Stimulated activated CD8-positive, alpha-beta memory T cell treated with anti-CD3 and anti-CD28 coated beads, Interleukin-2, amount 100 ng/mL, for 48 hours (primary cell): ENCODE measurements at regions not wholly inside any gene's neighbourhood (a gene's known extent, or its start where the extent isn't known, plus 50 kb on each side); places are given as distances from the start of the nearest gene placed in this dataset.
"Not testable (repeated sequence)": the region's sequence is repeated elsewhere in the genome, so short reads cannot be mapped to it uniquely, and the experiment has no call there.

Experiments
- DNase-seq, 2 donors: peaks; one replicate each; pipeline ENCODE4 v3.0.0-alpha.2; 2020; ENCODE audit warnings: low read depth in 2 of 2

GRCh38 chr17:70519300-70519699 lies 350.0 kb downstream of the KCNJ2 start:
- DNase-seq = no peak

DNA sequence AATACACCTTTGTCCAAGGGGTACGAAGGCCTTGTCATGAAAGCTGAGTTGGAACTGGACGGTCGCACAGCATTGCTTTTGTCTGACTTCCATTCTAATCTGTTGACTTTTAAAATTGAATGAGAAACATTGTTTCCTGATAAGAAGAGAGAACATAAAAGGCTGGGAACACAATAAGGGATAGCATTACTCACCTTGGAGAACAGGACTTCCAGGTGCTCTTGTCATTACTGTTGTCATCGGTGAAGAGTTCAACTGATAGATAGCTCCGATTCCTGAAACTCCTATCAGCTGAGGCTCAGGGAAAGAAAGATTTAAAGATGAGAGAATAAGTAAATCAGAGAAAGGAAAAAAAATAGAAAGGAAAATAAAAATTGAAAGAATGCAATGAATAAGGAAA lies 351.1 kb downstream of the KCNJ2 start:
- no peak for DNase-seq

- DNase-seq = no peak
Observed at GRCh38 chr17:70520956-70521355, 351.6 kb downstream of the KCNJ2 start.

- no peak for DNase-seq
Observed at GRCh38 chr17:70521821-70522256, 352.5 kb downstream of the KCNJ2 start.

- no peak for DNase-seq
Observed at GRCh38 chr17:70523426-70523825, 354.1 kb downstream of the KCNJ2 start.

DNA sequence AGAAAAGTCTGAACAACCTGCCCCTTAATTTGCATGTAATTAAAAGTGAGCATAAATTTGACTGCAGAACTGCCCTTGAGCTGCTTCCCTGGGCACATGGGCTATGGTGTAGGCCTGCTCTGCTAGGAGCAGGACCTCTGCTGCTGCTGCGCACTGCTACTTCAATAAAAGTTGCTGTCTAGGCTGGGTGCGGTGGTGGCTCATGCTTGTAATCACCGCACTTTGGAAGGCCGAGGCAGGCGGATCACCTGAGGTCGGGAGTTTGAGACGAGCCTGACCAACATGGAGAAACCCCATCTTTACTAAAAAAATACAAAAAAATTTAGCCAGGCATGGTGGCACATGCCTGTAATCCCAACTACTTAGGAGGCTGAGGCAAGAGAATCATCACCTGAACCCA lies 355.7 kb downstream of the KCNJ2 start:
- not testable (repeated sequence) for DNase-seq

GRCh38 chr17:70525961-70526360 lies 356.6 kb downstream of the KCNJ2 start:
- DNase-seq = no peak

DNA sequence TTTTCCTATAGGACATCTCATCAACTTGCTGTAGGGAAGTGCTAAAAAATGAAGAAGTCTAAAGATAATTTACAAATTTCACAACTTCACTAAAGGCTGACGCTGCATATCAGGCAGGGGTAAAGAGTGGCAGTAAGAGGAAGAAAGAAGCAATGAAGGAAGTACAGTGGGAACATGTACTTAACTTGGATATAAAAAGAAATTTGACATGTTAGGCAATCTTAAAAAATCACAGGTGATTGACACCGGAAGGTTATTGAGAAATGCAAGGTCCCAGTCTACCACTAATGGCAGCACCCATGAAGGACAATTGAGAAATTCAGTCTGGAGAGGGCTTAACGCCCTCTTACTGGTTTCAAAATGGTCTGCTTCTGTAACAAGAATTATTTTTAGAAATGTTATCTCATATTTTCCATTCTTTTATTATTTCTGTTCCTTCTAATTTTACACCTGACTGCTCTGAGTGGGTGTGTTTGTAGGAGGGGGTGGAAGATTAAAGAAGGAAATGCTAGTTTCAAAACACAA lies 358.1 kb downstream of the KCNJ2 start:
- DNase-seq = no peak

DNA sequence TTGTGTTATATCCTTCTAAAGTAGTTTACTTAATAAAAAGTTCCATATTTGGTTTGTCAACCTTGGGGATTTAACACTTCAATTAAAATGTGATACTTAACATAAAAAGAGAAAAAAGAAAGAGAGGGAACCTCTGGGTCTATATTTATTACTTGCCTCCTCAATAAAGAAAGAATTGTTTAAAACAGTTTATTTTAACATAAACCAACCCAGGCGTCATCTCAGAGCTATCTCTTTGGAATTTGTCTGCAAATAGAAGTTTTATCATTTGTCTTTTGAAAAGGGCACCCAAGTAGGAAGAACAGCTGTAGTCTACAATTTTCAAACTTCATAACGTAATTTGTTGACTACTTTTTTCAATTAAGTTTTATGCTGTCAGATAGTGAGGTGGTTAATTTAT lies 364.1 kb downstream of the KCNJ2 start:
- DNase-seq = no peak

- no peak for DNase-seq
Observed at GRCh38 chr17:70535986-70536385, 366.7 kb downstream of the KCNJ2 start.

DNA sequence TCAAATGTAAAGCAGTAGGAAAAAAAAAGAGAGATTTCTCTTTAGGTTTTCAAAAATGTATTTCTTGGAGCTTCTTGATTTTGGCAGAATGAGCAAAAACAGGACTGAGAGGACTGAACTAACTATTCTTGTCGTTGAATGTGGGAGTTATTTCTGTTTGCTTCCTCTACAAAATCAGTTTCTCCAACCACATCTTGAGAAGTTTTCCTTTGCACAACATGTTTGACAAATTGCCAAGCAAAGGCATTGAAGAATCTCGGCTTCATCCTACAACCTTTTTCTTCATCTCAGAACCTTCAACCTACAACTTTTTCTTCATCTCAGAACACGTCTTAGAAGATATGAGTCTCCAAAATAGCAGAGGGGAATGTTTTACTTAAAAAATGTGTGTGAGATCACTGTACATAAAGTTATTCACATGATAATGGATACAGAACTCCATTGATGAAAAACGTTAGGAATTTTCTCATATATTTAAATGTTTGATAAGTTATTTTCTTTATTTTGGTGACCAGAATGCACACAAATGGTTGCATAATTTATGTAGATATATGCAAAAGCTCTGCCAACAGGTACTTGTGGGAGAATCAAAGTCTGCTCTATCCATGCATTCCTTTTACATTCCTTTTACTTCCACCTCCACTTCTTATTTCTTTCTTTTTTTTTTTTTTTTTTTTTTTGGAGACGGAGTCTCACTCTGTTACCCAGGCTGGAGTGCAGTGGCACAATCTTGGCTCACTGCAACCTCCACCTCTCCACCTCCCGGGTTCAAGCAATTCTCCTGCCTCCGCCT lies 370.0 kb downstream of the KCNJ2 start:
- no peak for DNase-seq

GRCh38 chr17:70542876-70543275 lies 373.5 kb downstream of the KCNJ2 start:
- DNase-seq = no peak

DNA sequence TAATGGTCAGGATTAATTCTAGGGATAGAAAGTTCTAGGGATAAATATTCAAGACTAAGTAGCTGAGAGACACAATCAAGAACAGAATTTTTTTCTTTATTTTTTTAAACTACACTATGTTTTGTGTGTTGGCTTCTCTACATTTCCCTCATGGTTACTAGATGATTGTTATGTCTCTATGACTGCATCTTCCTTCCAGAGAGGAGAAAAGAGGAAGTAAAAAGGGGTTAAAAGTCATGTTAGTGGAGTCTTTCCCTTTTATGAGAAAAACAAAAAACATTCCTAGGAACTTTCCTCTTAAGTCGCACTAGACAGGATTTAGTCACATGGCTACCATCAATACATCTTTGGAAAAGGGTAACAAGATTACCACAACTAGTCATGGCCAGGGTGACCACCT lies 375.0 kb downstream of the KCNJ2 start:
- DNase-seq = no peak

- DNase-seq = no peak
Observed at GRCh38 chr17:70552230-70552981, 383.1 kb downstream of the KCNJ2 start.

DNA sequence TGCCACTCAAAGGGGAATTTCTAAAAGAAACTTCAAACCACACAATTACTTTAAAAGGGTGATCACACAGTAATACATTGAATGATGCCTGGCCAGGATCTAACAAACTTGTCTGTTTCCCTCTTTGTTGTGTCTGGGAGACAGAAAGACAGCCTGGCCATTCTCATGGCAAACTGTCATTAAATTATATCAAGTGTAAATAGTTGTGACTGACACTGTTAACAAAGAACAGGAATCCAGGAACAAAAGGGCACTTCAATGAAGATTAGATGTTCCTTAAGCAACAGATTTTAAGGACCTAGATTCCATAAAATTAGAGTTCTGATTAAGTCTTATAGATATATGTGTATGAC lies 383.6 kb downstream of the KCNJ2 start:
- no peak for DNase-seq

DNA sequence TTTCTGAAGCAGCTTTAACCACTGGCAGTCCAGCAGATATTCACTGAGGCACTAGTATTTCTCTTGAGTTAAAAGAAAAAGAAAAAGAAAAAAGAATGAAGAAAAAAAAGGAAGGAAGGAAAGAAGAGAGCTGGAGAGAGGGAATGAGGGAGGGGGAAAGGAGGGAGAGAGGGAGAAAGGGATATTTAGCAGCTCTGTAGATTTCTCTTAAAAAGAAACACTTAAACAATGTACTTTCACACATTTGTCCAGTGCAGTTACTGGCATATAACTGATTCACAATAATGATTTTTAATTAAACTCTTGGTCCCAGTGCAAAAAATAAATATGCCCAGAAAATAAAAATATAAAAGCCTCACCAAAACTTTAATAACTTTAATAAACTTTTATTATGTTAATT lies 386.4 kb downstream of the KCNJ2 start:
- DNase-seq = no peak

DNA sequence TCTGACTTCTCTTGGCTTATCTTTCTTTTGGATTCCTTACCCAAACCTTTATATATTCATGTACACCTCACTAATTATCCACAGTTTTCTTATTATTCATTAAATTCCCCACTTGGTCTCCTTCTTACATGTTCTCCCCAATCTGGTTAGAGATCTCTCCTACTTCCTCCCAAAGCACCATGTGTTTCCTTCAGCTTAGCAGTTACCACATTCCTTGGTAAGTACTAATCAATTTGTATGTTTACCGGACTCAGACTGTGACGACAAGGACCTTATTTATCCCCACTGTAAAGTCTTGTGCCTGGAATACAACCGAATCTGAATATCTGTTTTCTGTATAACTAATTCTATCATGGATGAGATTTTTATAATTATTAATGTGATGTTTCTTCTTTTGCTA lies 389.5 kb downstream of the KCNJ2 start:
- no peak for DNase-seq

- DNase-seq = no peak
Observed at GRCh38 chr17:70560471-70560870, 391.1 kb downstream of the KCNJ2 start.

DNA sequence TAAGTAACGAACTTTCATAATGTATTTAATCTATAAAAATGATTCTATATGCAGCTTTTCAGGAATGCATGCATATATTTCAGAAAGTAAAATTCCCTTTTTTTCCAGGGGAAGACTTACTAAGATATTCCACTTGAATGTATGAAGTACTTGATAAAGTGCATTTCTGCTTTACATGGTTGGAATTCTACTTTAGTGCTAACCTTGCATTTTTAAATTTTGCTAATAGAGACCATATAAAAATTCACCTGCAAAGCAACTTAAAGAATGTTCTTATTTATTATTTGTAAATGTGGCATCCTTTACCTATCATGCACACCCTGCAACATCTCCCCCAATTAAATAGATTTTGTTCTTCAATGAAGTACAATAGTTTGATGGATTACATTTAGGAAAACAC lies 392.8 kb downstream of the KCNJ2 start:
- DNase-seq = no peak

DNA sequence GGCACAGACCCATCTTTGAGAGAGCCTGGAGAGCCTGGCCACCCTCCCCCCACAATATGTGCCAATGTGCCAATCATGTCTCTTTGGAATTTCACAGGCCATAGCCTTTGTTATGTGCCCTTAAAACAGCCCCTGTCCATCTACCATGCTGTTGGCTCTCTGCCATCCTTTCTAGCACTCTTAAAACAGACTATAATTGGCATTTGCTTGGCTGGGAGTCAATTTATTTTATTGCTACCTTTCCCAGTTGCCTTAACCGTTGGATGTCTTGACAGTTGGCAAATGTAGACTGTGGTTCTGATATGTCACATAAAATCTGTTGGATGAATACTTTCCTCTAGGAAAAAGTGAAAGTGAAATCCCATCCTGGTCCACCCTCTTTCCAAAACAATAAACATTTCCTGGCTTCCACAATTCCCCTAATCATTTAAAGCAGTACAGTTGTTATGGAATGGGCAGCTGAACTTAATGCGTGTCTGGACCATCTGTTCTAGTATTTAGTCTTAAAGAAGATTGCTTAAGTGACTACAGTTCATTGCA lies 394.0 kb downstream of the KCNJ2 start:
- no peak for DNase-seq

GRCh38 chr17:70564006-70564620 lies 394.8 kb downstream of the KCNJ2 start:
- DNase-seq = no peak

GRCh38 chr17:70569128-70569527 lies 399.8 kb downstream of the KCNJ2 start:
- no peak for DNase-seq
